ENCODE measurements at regions not wholly inside any gene's neighbourhood (a gene's known extent, or its start where the extent isn't known, plus 50 kb on each side); places are given as distances from the start of the nearest gene placed in this dataset.
A peak's percentile ranks its signal among the peaks of the same experiment; 100 is the strongest.

- Histone ChIP-seq H3K9ac (ENCODE audit: low read depth in 1 of 2, low read length in 2 of 2) (no peak overlapping the region), H3K27me3 (ENCODE audit: control insufficient read depth in 4 of 4, insufficient read depth in 4 of 4, low read length in 3 of 4) (no peaks in the 10 kb centered on the region), H3K27ac (ENCODE audit: low read depth in 1 of 2, low read length in 2 of 2) (no peak overlapping the region), H3K36me3 (ENCODE audit: control insufficient read depth in 4 of 4, insufficient read depth in 3 of 4, low read depth in 1 of 4, low read length in 3 of 4) (no peaks in the 10 kb centered on the region), H3K9me3 (ENCODE audit: control insufficient read depth in 4 of 4, low read length in 3 of 4) (no peaks in the 10 kb centered on the region), H3K4me3 (ENCODE audit: low read depth in 1 of 3, low read length in 3 of 3) (no peak overlapping the region), H3K4me1 (ENCODE audit: control insufficient read depth in 4 of 4, insufficient read depth in 4 of 4, low read length in 3 of 4) (no peaks in the 10 kb centered on the region)
- DNase-seq (ENCODE audit: low spot score) = peak; percentile 27
- TF ChIP-seq GABPA (IDR thresholded peaks at IDR 0.05 in 1 of 2, conservative IDR thresholded peaks at IDR 0.05 in 1 of 2) = no peak
- TF ChIP-seq NR2F2 (IDR thresholded peaks at IDR 0.05) = no peak
- TF ChIP-seq, protein P1, sequence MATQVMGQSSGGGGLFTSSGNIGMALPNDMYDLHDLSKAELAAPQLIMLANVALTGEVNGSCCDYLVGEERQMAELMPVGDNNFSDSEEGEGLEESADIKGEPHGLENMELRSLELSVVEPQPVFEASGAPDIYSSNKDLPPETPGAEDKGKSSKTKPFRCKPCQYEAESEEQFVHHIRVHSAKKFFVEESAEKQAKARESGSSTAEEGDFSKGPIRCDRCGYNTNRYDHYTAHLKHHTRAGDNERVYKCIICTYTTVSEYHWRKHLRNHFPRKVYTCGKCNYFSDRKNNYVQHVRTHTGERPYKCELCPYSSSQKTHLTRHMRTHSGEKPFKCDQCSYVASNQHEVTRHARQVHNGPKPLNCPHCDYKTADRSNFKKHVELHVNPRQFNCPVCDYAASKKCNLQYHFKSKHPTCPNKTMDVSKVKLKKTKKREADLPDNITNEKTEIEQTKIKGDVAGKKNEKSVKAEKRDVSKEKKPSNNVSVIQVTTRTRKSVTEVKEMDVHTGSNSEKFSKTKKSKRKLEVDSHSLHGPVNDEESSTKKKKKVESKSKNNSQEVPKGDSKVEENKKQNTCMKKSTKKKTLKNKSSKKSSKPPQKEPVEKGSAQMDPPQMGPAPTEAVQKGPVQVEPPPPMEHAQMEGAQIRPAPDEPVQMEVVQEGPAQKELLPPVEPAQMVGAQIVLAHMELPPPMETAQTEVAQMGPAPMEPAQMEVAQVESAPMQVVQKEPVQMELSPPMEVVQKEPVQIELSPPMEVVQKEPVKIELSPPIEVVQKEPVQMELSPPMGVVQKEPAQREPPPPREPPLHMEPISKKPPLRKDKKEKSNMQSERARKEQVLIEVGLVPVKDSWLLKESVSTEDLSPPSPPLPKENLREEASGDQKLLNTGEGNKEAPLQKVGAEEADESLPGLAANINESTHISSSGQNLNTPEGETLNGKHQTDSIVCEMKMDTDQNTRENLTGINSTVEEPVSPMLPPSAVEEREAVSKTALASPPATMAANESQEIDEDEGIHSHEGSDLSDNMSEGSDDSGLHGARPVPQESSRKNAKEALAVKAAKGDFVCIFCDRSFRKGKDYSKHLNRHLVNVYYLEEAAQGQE (IDR thresholded peaks at IDR 0.05) = no peak
- TF ChIP-seq HNF4A (conservative IDR thresholded peaks at IDR 0.05) = no peak
- no peak for TF ChIP-seq FOXA1 (IDR thresholded peaks at IDR 0.05)
- WGBS = 87% methylated on average over 11 of the region's 11 CpGs
Observed at GRCh38 chr2:128641421-128642080, 322.9 kb upstream of the HS6ST1 start.

GRCh38 chr2:128642316-128642715 lies 323.6 kb upstream of the HS6ST1 start:
- Histone ChIP-seq H3K36me3 (ENCODE audit: control insufficient read depth in 4 of 4, insufficient read depth in 3 of 4, low read depth in 1 of 4, low read length in 3 of 4) (no peaks in the 10 kb centered on the region), H3K4me3 (ENCODE audit: low read depth in 1 of 3, low read length in 3 of 3) (no peak overlapping the region), H3K4me1 (ENCODE audit: control insufficient read depth in 4 of 4, insufficient read depth in 4 of 4, low read length in 3 of 4) (no peaks in the 10 kb centered on the region), H3K27me3 (ENCODE audit: control insufficient read depth in 4 of 4, insufficient read depth in 4 of 4, low read length in 3 of 4) (no peaks in the 10 kb centered on the region), H3K27ac (ENCODE audit: low read depth in 1 of 2, low read length in 2 of 2) (no peak overlapping the region), H3K9ac (ENCODE audit: low read depth in 1 of 2, low read length in 2 of 2) (no peak overlapping the region), H3K9me3 (ENCODE audit: control insufficient read depth in 4 of 4, low read length in 3 of 4) (no peaks in the 10 kb centered on the region)
- peak; percentile 9 for DNase-seq (ENCODE audit: low spot score)
- TF ChIP-seq HNF4A (conservative IDR thresholded peaks at IDR 0.05) (no peak), YY1 (IDR thresholded peaks at IDR 0.05) (no peak), SP1 (IDR thresholded peaks at IDR 0.05) (no peak), JUND (IDR thresholded peaks at IDR 0.05) (no peak), GABPA (IDR thresholded peaks at IDR 0.05 in 1 of 2, conservative IDR thresholded peaks at IDR 0.05 in 1 of 2) (no peak), EGR1 (IDR thresholded peaks at IDR 0.05; ENCODE audit: low read depth in 2 of 2) (no peak), FOXA2 (IDR thresholded peaks at IDR 0.05) (no peak), NR2F2 (IDR thresholded peaks at IDR 0.05) (no peak), RXRA (IDR thresholded peaks at IDR 0.05) (no peak), RAD21 (IDR thresholded peaks at IDR 0.05) (no peak)
- TF ChIP-seq, protein P1 (IDR thresholded peaks at IDR 0.05) = no peak
- 87% methylated on average over 5 of the region's 5 CpGs for WGBS

Data from liver (tissue), 7 donors.